Keratinocyte (primary cell): ENCODE measurements at regions not wholly inside any gene's neighbourhood (a gene's known extent, or its start where the extent isn't known, plus 50 kb on each side); places are given as distances from the start of the nearest gene placed in this dataset.

ENCODE experiments used
- DNase-seq: peaks from one replicate; pipeline ENCODE4 v3.0.0-alpha.2; 2011; ENCODE audit warnings: low read depth, missing footprints, low spot score
- FAIRE-seq: peaks from 2 replicates; lab custom pipeline; 2011; peaks lifted over from hg19 to GRCh38; lab: Jason Lieb, UNC
- H2AFZ ChIP-seq: 2 replicates; pipeline ENCODE4 v1.6.0; 2012; ENCODE audit warnings: low read length, control low read depth, inconsistent platforms; ENCODE audit not compliant: control insufficient read depth
- H3K27ac ChIP-seq: 2 replicates; pipeline ENCODE4 v1.5.1; 2011; ENCODE audit warnings: low read length; ENCODE audit not compliant: control insufficient read depth, insufficient read depth
- H3K27me3 ChIP-seq: 3 replicates; pipeline ENCODE4 v1.6.0; 2011; ENCODE audit warnings: low read length; ENCODE audit not compliant: control insufficient read depth, insufficient read depth; ENCODE audit errors: extremely low read depth
- H3K36me3 ChIP-seq, 2 experiments: 2 replicates in 1 of 2; 3 replicates in 1 of 2; pipeline ENCODE4 v1.5.1; 2011; ENCODE audit warnings: low read length in 2 of 2, mild to moderate bottlenecking in 1 of 2; ENCODE audit not compliant: control insufficient read depth in 2 of 2, insufficient read depth in 2 of 2; ENCODE audit errors: extremely low read depth in 1 of 2
- H3K4me1 ChIP-seq: 3 replicates; pipeline ENCODE4 v1.5.1; 2011; ENCODE audit warnings: low read length; ENCODE audit not compliant: control insufficient read depth, insufficient read depth; ENCODE audit errors: extremely low read depth
- H3K4me2 ChIP-seq: 3 replicates; pipeline ENCODE4 v1.6.0; 2011; ENCODE audit warnings: low read depth, low read length; ENCODE audit not compliant: control insufficient read depth, insufficient read depth; ENCODE audit errors: extremely low read depth
- H3K4me3 ChIP-seq, 3 experiments: fragments of 200-600 bp in 1 of 3; sonication (generic) in 1 of 3; 2 replicates in 2 of 3; 3 replicates in 1 of 3; pipeline ENCODE4 v1.5.1; 2011 to 2016; ENCODE audit warnings: low read length in 3 of 3, mild to moderate bottlenecking in 3 of 3, control low read depth in 2 of 3, inconsistent platforms in 1 of 3, low read depth in 1 of 3, mixed read lengths in 1 of 3, mixed run types in 1 of 3, moderate library complexity in 1 of 3; ENCODE audit not compliant: control insufficient read depth in 2 of 3, insufficient read depth in 2 of 3; ENCODE audit errors: extremely low read depth in 1 of 3
- H3K79me2 ChIP-seq: 2 replicates; pipeline ENCODE4 v1.6.0; 2012; ENCODE audit warnings: low read length; ENCODE audit not compliant: control insufficient read depth, insufficient read depth
- H3K9ac ChIP-seq: 3 replicates; pipeline ENCODE4 v1.6.0; 2011; ENCODE audit warnings: low read length; ENCODE audit not compliant: control insufficient read depth, insufficient read depth; ENCODE audit errors: extremely low read depth
- H3K9me1 ChIP-seq: 3 replicates; pipeline ENCODE4 v1.6.0; 2011; ENCODE audit warnings: low read length; ENCODE audit not compliant: control insufficient read depth, insufficient read depth; ENCODE audit errors: extremely low read depth
- H3K9me3 ChIP-seq: 2 replicates; pipeline ENCODE4 v1.5.1; 2012; ENCODE audit warnings: low read depth, low read length; ENCODE audit not compliant: control insufficient read depth
- H4K20me1 ChIP-seq: 3 replicates; pipeline ENCODE4 v1.6.0; 2011; ENCODE audit warnings: low read length; ENCODE audit not compliant: control insufficient read depth, insufficient read depth; ENCODE audit errors: extremely low read depth
- CTCF ChIP-seq, 3 experiments: IDR thresholded peaks in 1 of 3; conservative IDR thresholded peaks in 1 of 3; optimal IDR thresholded peaks in 1 of 3; 2 replicates in 2 of 3; 3 replicates in 1 of 3; pipeline versions ENCODE3 to v1.5.1; 2011; ENCODE audit warnings: low read length in 3 of 3, mild to moderate bottlenecking in 3 of 3, moderate library complexity in 2 of 3, control low read depth in 1 of 3, inconsistent platforms in 1 of 3; ENCODE audit not compliant: insufficient read depth in 2 of 3; ENCODE audit errors: extremely low read depth in 1 of 3
- EZH2 ChIP-seq: IDR thresholded peaks from one replicate; pipeline ENCODE4 v1.6.1; 2012; ENCODE audit warnings: inconsistent platforms, mild to moderate bottlenecking, low read length, moderate library complexity
- dilution Hi-C: fragments of 300-500 bp; cut with MboI; formaldehyde crosslinking; loops from one replicate; pipeline ENCODE4 v1.7.0; 2020; ENCODE audit warnings: low sequenced_read_pairs; ENCODE audit not compliant: extremely low pct_ligation_motif_present

- H3K4me2 ChIP-seq: no peak overlapping the region
- no peak overlapping the region for H3K9ac ChIP-seq
- peak overlapping the region; percentile 30 for H2AFZ ChIP-seq
- no peak for FAIRE-seq
- H3K79me2 ChIP-seq: no peaks in the 10 kb centered on the region
- no peaks in the 10 kb centered on the region for H3K27me3 ChIP-seq
- no peaks in the 10 kb centered on the region for H3K9me3 ChIP-seq
- H3K4me3 ChIP-seq: no peak overlapping the region
- dilution Hi-C loops: no loop called here
- DNase-seq: no peak
- no peaks in the 10 kb centered on the region for H3K9me1 ChIP-seq
- H3K36me3 ChIP-seq: peaks cover 0 to 2% of the 10 kb centered on the region in 2 experiments
- H3K4me1 ChIP-seq: peaks cover 18% of the 10 kb centered on the region
- H4K20me1 ChIP-seq: no peaks in the 10 kb centered on the region
- peak overlapping the region; percentile 30 for H3K27ac ChIP-seq
- TF ChIP-seq CTCF (optimal IDR thresholded peaks at IDR 0.05 in 1 of 3, IDR thresholded peaks at IDR 0.05 in 1 of 3, conservative IDR thresholded peaks at IDR 0.05 in 1 of 3; ENCODE audit: extremely low read depth in 1 of 3, insufficient read depth in 2 of 3, low read length in 3 of 3) (no peak), EZH2 (no peak)
Observed at GRCh38 chr12:75706786-75707605, 195.6 kb upstream of the KRR1 start.

- no peak overlapping the region for H3K4me2 ChIP-seq
- H2AFZ ChIP-seq: no peak overlapping the region
- H3K9me3 ChIP-seq: no peaks in the 10 kb centered on the region
- dilution Hi-C loops: no loop called here
- H3K27ac ChIP-seq: no peak overlapping the region
- H3K79me2 ChIP-seq: no peaks in the 10 kb centered on the region
- H3K36me3 ChIP-seq: peaks cover 0 to 2% of the 10 kb centered on the region in 2 experiments
- peaks cover 13% of the 10 kb centered on the region for H3K4me1 ChIP-seq
- FAIRE-seq: no peak
- no peak overlapping the region for H3K9ac ChIP-seq
- H3K9me1 ChIP-seq: no peaks in the 10 kb centered on the region
- H3K27me3 ChIP-seq: no peaks in the 10 kb centered on the region
- no peaks in the 10 kb centered on the region for H4K20me1 ChIP-seq
- no peak for TF ChIP-seq EZH2
- no peak overlapping the region for H3K4me3 ChIP-seq
- DNase-seq: no peak
Observed at GRCh38 chr12:75705749-75706711, 194.6 kb upstream of the KRR1 start.
